GM21576 (cell line): ENCODE measurements at regions not wholly inside any gene's neighbourhood (a gene's known extent, or its start where the extent isn't known, plus 50 kb on each side); places are given as distances from the start of the nearest gene placed in this dataset.
"Not testable (repeated sequence)": the region's sequence is repeated elsewhere in the genome, so short reads cannot be mapped to it uniquely, and the experiment has no call there.

ENCODE experiments used
- ATAC-seq: cut with Tn5 transposase; IDR thresholded peaks from one replicate; pipeline ENCODE4 v1.9.1; 2021; ENCODE audit warnings: mild to moderate bottlenecking, moderate library complexity; ENCODE audit not compliant: unreplicated experiment

DNA sequence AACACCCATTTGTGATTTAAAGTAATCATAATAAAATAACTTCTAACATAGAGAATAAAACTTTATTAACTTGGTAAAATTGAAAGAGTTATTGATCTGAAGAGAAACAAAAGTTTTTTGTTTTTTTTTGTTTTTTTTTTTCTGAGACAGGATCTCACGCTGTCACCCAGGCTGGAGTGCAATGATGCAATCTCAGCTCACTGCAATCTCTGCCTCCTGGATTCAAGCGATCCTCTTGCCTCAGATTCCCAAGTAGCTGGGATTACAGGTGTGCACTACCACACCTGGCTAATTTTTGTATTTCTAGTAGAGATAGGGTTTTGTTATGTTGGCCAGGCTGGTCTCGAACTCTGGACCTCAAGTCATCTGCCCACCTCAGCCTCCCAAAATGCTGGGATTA, 116.5 kb upstream of the SPATA31D4 start:
- not testable (repeated sequence) for ATAC-seq

DNA sequence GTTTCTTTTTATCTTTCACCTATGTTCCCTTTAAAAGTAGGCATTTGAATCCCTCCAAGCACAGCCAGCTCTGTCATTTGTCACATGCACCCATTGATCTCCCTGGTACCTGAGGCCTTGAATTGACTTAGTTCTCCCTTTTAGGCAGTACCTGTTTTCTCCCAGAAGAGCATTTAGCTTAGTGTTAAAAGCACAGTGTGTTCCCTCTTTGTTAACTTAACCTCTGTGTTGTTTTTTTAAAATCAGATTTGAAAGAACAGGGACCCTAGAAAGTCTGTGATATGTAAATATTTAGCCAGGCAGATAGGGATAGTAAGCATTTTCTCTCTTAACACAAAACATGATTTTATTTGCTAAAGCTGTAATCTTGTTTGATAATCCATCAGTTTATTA, 113.8 kb upstream of the SPATA31D4 start:
- no peak for ATAC-seq

DNA sequence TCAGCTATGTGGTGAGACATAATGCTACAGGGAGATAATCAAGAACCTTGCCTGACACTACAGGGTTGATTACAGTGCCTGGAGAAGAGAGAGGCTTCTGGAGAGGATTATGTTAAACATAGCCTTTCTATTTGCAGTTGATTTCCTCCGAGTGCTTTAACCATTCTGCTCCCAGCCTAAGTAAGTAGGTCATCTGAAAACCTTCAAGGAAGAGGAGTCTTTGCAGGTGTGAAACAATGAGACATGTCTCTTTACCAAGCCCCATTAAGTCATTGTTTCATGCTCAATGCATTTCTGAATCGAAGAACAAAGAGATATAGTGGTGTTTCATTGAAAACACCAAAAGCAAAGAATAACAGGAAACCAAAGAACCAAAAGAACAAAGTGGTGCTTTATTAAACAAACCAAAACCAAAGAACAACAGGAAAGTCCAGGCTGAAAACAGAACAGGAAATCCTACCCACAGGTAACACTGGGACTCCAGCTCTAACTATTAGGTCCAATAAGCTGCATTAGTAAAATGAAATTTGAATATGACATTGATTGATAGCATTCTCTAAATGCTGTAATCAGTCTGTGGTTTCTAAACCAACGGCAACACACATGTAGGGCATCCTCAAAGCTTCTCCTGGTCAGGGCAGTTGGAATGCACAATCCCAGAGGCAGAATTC, 113.3 kb upstream of the SPATA31D4 start:
- ATAC-seq, result peak; percentile 59

DNA sequence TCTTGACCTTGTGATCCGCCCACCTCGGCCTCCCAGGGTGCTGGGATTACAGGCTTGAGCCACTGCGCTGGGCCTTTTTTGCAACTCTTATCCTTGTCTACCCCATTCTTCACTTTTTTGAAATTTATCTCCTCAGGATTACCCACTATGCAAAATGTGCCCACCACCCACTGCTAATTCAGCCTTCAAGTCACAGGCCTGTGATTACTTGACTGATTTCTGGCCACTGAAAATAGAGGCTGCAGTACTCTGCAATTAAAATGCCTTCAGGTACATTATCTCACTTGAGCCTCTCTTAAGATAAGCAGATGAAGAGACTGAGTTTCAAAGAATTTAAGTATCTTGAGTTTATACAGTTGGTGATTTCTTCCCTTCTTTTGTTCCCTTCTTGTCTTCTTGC, 112.4 kb upstream of the SPATA31D4 start:
- no peak for ATAC-seq

DNA sequence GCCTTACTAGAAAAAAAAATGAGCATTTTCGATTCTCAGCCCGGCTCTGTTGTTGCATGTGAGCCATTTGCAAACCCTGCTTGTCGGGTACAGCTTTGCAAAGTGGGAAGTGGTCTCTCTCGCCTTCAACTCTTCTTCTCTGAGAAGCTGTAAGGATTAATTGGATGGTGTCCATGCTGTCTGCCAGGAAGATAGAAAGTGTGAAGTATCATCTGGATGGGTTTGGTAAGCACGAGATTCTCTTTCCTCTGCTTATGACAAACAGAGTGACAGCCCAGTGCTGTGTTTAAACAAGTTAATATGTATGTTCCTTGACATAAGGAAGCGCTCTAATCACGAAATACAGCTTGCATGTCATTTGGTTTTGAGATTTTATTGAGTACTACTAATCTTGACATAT, 109.1 kb upstream of the SPATA31D4 start:
- ATAC-seq, result no peak

DNA sequence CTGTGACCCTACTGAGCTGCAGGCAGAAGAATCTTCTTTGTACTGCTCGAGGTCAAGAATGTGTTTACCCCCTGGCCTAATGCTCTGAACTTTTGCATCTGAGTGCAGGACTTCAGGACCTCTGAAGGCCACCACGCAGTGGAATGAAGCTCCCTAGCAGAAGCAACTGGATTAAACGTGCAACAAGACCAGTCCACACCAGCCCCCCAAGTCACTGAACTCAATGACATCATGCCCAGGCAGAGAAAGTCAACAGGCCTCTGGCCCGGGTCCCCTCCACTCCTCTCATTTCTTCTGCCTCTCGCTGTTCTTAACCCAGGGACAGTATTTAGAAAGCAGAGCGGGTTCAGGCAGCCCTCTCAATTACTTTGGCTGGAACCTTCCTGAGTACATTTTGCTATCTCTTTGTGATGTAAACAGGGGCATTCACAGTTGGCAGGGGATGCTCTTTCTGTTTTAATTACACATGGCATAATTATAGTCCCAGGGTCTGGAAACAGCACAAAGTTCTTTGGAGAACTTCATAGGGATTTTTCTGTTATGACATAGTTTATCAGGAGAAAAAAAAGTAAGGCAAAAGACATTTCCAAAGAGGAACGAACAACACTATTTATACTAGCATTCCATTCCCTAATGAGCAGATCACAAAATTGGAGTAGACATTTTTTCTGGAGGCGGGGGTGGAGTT, 108.2 kb upstream of the SPATA31D4 start:
- no peak for ATAC-seq

DNA sequence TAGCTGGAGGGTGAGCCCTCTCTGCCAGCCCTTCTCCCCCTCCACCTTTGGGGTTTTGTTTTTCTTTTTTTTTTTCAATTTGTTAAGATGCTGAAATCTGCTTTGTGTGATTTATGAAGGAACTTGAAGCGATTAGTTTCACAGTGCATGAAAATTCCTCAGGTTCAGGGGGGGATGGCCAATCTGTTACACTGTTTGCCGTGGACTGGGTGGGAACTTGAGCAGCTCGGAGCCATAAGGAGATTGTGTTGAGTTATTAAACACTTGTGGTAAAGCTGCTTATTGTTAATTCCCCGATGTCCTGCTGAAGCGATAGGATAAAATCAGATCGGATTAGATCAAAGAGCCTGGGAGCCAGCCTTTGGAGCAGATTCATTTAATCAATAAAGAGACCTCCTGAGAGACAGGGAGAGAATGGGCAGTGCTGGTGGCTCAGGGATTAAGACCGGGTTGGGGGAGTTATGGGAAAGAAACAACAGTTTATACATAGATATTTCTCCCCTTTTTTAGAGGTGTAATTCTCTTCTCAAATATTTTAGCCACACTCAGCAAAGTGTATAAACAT, 105.8 kb upstream of the SPATA31D4 start:
- no peak for ATAC-seq

DNA sequence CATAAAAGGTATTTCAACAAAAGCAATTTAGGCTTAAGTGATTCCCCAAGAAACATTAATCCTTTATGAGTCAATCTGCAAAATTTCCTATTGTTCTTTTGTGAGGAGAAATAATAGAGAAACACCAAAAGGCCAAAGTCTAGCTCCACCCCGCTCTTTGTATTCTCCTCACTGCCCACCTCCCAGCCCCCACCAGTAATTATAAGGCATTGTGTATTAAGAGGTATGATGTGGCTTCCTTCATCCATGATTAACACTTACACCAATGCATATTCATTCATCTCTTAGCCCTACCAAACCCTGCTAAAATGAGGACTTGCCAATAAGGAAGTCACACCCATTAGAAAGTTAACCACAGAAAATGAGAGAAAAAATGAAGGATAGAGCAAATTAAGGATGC, 105.3 kb upstream of the SPATA31D4 start:
- ATAC-seq, result no peak

DNA sequence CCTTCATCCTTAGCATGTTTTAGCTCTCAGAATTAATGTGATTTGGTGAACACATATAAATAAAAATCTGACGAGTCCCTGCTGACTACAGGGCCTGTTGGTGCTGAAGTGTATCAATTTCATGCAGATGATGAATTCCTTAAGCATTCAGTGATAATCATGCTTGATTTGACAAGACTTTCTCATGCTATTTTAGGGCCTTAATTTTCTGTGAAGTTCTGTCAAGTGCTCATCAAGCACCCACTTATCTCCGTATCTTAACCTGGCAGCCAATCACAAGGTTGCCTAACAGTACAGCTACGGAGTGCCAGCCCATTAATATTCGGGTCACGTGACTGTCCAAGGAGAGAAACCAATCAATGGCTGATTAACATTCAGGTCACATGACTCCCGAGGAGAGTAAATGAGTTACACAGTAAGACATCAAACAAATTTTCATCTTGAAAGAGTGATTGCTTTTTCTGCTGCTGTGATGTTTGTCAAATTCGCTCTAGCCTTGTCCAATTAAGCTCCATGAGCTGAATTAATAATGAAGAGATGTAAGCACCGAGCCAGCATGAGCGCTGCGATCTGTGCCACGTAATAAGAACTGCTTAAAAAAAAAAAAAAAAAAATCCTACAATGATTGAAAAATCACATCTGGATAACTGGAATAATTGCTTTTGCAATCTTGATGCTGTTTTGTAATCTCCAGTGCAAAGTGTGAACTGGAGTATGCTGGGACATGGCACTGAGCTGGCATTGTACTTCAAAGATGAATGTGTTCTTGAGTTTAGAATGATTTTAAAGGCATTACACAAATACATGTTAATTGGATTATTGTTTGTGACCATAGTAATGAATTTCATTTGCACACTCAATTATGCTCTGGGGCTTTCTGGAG, 104.3 kb upstream of the SPATA31D4 start:
- no peak for ATAC-seq

DNA sequence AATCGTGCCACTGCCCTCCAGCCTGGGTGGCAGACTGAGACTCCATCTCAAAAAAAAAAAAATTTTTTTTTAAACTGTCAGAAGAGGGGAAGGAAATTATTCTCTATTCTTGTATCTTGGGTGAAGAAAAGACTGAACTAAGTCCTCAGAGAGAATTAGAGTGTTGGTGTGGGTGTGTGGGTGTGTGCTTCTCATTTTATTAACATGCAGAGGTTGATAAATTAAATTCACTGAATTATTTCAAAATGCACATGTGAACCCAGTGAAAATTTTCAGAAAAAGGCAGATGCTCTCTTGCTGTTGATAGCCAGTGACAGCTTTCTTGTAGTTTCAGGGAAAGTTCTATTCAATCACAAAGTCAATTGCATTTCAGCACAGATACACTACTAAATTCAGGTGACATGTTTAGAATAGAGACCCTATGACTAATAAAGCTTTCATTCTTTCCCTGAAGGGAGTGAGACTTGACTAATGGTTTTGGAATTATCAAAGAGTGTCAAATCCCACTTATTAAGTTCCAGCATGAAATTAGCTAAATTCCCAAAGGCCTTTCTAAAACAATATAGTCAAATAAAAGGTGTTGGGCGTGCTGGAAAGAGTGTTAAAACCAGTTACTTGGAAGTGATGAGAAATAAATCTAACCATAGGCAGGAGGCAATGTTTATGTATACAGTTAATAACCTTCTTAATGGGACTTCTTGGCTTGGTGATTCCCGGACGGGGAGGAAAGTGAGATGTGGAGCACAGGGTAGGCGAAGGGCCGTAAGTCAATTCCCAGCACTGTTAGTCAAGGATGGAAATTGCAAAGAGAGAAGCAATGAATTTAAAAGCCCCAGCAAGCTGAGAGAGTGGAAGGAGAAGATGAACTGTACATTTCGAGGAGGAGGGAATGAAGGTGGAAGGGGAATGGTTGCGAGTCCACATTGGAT, 103.2 kb upstream of the SPATA31D4 start:
- ATAC-seq, result no peak

DNA sequence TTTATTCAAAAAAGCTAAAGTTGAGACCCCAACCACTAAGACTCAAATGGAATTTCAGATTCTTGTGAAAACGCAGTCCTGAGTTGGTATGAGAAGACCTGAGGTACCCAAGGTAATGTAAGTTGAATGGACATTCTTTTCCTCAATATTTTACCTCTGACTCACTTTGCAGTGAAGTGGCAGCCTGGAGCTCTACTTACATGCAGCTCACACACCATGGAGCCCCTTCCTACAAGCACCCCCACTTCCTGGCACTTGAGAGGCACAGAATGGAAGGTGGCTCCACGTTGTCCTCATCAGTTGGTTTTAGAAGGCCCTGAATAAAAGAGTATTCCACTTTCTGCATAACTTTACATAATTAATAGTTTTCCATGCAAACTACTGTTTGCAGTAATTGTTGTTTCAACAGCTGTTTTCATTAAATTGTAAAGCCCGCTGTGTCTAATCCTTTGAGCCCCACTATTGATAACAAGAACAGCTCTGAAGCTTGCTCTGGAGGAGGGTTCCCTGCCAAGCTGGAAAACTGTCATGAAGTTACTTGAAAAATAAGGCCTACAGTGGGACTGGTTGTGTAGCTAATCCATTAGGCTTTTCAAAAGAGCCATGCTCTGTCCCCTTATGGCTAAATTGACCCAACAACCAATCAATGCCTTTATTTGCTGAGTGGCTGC, 102.2 kb upstream of the SPATA31D4 start:
- ATAC-seq, result no peak

DNA sequence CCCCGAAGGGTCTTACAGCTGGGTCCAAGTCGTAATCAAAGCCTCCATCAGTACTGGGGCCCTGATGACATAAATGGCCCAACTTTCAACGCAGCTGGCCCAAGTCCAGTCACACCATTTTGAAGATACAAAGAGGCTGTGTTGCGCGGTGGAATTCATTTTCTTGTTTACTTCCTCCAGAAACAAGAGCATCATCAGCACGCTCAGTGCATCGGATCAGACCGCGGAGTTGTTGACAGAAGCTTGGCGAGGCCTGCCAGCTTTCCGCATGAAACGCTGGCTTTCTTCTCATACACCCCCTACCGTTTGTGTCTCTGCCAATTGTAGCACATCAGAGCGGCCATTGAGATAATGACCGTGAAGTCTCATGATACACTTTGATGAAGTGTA, 101.7 kb upstream of the SPATA31D4 start:
- ATAC-seq, result no peak

DNA sequence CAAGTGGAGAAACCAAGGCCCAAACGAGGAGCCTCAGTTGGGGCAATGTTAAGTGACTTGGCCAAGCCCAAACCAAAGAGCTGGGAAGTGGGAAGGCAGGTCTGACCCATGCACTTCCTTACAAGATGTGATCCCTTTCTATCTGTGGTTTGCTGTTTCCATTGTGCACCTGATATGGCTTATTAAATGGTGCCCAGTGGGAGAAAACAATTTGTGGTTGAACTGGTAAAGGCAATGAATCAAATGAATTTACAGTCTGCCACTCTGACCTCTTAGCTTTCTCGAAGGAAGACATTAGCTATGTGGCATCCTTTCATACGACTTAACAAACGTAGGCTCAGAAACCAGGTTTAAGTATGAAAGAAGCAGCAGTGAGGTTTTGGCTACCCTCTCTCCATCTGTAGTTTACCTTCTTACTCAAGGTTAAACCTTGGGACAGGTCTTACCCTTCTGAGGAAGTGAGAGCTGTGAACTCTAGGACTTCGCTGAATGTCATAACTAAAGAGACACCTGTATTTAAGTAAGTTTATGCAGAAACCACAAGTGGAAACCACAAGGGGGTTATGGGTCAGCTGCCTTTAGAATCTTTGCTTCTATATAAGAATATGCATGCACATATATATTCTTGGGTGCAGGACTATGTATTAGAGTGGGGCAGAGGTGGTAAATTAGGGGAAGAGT, 100.5 kb upstream of the SPATA31D4 start:
- ATAC-seq, result peak; percentile 89

DNA sequence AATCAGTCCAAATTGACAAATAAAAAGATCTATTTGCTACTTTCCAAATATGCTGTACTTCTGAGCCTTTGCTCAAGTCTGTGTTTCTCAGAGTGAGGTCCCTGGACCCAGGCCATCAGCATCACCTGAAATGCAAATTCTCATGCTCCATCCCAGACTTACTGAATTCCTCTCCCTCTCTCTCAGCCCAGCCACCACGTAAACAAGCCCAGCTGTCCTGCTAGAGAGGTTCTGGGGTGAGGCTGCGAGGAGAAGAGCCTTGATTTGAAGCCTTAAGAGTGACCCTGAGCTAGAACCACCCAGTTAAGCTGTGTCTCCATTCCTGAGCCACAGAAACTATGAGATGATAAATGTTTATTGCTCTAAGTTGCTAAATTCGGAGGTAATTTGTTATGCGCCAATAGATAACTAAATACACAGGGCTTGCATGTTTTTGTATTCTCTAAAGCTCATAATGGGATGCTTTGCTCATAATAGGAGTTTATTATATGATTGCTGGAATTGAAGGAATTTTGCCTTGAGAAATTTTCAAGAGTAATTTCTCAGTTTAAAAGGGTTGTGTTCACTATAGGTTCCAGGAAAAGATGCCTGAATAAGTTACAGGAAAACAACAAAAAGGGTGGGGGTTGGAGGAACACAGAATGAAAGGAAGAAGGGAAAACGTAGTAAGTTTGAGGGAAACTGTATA, 98.9 kb upstream of the SPATA31D4 start:
- no peak for ATAC-seq

DNA sequence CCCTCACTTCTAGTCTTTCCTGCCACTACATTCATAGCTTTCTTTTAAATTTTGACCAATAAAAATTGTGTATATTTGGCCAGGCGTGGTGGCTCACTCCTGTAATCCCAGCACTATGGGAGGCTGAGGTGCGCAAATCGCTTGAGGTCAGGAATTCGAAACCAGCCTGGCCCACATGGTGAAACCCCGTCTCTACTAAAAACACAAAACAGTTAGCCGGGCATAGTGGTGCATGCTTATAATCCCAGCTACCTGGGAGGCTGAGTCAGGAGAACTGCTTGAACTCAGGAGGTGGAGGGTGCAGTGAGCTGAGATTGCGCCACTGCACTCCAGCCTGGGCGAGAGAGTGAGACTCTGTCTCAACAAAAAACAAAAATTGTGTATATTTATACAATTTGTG, 97.8 kb upstream of the SPATA31D4 start:
- ATAC-seq, result not testable (repeated sequence)

DNA sequence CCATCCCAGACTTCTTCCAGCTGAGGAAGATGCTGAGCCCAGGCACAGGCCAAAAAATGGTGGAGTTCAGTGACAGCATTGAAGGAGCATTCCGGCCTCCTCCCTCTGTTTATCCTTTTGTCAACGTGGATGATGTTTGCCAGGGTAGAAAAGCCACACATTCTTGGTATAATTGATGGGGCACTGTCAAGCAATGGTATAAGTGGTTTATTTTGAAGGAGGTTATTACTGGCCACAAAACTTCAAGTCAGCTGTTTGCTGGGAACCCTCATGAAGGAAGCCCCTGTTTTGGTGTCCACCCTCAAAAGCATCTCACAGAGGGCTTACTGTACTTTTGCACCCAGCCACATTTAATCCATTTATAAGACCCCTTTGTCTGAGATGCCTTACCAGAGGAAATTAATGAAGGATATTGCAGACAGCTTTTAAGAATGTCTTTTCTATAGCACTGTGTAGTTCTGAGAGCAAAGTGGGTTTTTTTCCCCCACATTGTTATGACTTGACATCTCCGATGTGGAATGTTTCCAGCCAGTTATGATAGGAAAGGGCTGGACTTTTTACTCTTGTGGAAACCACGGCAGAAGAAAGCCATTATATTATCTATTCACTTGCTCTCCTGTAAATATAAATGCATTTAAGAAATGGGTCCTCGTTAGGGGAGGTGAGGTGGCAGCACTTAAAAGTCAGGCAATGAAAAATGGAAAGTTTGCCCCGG, 95.5 kb upstream of the SPATA31D4 start:
- ATAC-seq, result no peak

DNA sequence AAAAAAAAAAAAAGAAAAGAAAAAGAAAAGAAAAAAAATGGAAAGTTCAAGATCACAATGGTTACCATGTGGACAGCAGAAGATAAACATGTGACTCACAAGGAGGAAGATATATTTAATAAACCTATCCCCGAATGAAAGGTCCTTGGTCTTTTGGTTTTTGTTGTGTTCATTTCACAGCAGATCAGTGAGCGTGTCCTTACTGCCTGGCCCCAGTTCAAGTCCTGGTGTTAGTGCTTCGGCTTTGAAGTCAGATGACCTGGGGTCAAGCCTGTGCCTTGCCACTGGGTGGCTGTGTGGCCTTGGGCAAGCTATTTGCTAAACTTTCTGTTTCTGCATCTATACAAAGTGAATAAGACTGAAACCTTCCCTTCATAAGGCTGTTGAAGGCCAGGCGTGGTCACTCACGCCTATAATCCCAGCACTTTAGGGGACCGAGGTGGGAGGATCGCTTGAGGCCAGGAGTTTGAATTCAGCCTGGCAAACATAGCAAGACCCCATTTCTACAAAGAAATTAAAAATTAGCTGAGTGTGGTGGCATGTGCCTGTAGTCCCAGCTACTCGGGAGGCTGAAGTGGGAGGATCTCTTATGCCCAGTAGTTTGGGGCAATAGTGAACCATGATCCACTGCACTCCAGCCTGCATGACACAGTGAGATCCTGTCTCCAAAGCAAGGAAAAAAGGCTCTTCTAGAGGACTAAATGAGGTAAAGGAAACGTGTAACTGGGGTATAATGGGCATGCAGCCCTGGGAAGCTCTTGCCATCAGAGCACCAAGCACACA, 94.5 kb upstream of the SPATA31D4 start:
- ATAC-seq, result no peak
